ENCODE measurements at regions not wholly inside any gene's neighbourhood (a gene's known extent, or its start where the extent isn't known, plus 50 kb on each side); places are given as distances from the start of the nearest gene placed in this dataset.

GRCh38 chr5:135244620-135245021 lies 154.4 kb downstream of the MACROH2A1 start:
- Histone ChIP-seq H3K79me1 (ENCODE audit: low read length) (no peaks in the 10 kb centered on the region), H3K36me3 (ENCODE audit: control insufficient read depth in 1 of 2, insufficient read depth in 2 of 2, low read length in 2 of 2) (no peaks in the 10 kb centered on the region), H3K14ac (ENCODE audit: low read length) (no peak overlapping the region), H3K4me1 (ENCODE audit: control insufficient read depth in 1 of 2, insufficient read depth in 2 of 2, low read length in 2 of 2) (peaks cover 3% of the 10 kb centered on the region in 2 experiments), H3K18ac (ENCODE audit: low read length) (no peak overlapping the region), H3K4ac (ENCODE audit: low read depth, low read length) (no peak overlapping the region), H2BK12ac (ENCODE audit: low read length) (no peak overlapping the region), H3K9me3 (ENCODE audit: insufficient read depth, low read depth, low read length) (peaks cover 3% of the 10 kb centered on the region), H4K12ac (ENCODE audit: low read depth, low read length) (no peak overlapping the region), H2AFZ (ENCODE audit: insufficient read depth, low read length, poor library complexity) (no peak overlapping the region), H3K4me2 (ENCODE audit: low read length) (no peak overlapping the region), H4K91ac (ENCODE audit: low read depth, low read length) (no peak overlapping the region), H3K4me3 (ENCODE audit: low read depth, low read length) (no peak overlapping the region), H3K23ac (ENCODE audit: low read length) (no peak overlapping the region), H2BK120ac (ENCODE audit: insufficient read depth, low read length, poor library complexity) (no peak overlapping the region), H3K79me2 (ENCODE audit: control insufficient read depth, insufficient read depth, low read length, poor library complexity) (no peaks in the 10 kb centered on the region), H2BK5ac (ENCODE audit: low read depth, low read length, poor library complexity) (no peak overlapping the region), H2AK5ac (ENCODE audit: low read length) (no peak overlapping the region), H3K27ac (ENCODE audit: low read depth, low read length) (no peak overlapping the region), H4K8ac (ENCODE audit: low read depth, low read length) (no peak overlapping the region), H3K9ac (ENCODE audit: low read length) (no peak overlapping the region), H3K27me3 (ENCODE audit: insufficient read depth, low read length) (no peaks in the 10 kb centered on the region)
- WGBS (ENCODE audit: extremely low coverage, insufficient coverage, insufficient read length), result no CpG with 5 or more reads among the region's 3 CpGs
- no peak for DNase-seq

GRCh38 chr5:135243556-135244285 lies 155.3 kb downstream of the MACROH2A1 start:
- Histone ChIP-seq H3K27me3 (ENCODE audit: insufficient read depth, low read length) (no peaks in the 10 kb centered on the region), H3K4ac (ENCODE audit: low read depth, low read length) (no peak overlapping the region), H3K4me1 (ENCODE audit: control insufficient read depth in 1 of 2, insufficient read depth in 2 of 2, low read length in 2 of 2) (peaks cover 3% of the 10 kb centered on the region in 2 experiments), H3K23ac (ENCODE audit: low read length) (no peak overlapping the region), H3K79me1 (ENCODE audit: low read length) (no peaks in the 10 kb centered on the region), H3K9me3 (ENCODE audit: insufficient read depth, low read depth, low read length) (no peaks in the 10 kb centered on the region), H3K4me2 (ENCODE audit: low read length) (no peak overlapping the region), H3K36me3 (ENCODE audit: control insufficient read depth in 1 of 2, insufficient read depth in 2 of 2, low read length in 2 of 2) (no peaks in the 10 kb centered on the region), H3K14ac (ENCODE audit: low read length) (no peak overlapping the region), H4K8ac (ENCODE audit: low read depth, low read length) (no peak overlapping the region), H2AFZ (ENCODE audit: insufficient read depth, low read length, poor library complexity) (no peak overlapping the region), H3K9ac (ENCODE audit: low read length) (no peak overlapping the region), H3K79me2 (ENCODE audit: control insufficient read depth, insufficient read depth, low read length, poor library complexity) (no peaks in the 10 kb centered on the region), H3K18ac (ENCODE audit: low read length) (no peak overlapping the region), H4K91ac (ENCODE audit: low read depth, low read length) (no peak overlapping the region), H2AK5ac (ENCODE audit: low read length) (no peak overlapping the region), H3K4me3 (ENCODE audit: low read depth, low read length) (no peak overlapping the region), H2BK5ac (ENCODE audit: low read depth, low read length, poor library complexity) (no peak overlapping the region), H2BK12ac (ENCODE audit: low read length) (no peak overlapping the region), H2BK120ac (ENCODE audit: insufficient read depth, low read length, poor library complexity) (no peak overlapping the region), H4K12ac (ENCODE audit: low read depth, low read length) (no peak overlapping the region), H3K27ac (ENCODE audit: low read depth, low read length) (no peak overlapping the region)
- WGBS (ENCODE audit: extremely low coverage, insufficient coverage, insufficient read length), result no CpG with 5 or more reads among the region's 22 CpGs
- no peak for DNase-seq

DNA sequence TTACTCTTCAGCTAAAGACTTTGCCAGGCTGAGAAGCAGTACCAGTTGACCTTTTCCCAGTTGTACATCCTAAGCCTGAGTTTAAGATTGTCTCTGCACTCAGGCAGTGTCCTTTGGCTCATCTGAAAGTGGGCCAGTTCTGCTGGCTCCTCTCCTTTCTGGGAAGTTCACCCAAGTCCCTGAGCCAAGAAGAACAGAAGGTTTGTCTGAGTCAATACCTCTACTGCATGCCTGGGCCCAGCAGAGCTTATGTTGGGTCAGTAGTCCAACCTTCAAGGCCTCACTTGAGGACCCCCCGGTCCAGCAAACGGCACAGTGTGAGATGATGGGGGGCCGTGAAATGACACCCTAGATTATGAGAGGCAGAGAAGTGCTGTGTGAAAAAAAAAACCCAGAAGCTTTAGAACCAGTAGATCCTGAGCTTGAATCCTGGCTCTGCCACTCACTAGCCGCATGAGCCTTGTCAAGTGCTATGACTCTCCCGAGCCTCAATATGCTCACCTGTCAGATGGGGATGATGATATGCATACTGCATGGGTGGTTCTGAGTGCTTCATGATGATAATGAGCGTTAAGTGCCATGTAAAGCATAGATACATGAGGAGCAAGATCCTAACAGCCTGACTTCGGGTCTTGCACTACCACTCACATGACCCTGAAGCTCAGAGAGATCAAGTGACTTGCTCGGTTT lies 156.0 kb downstream of the MACROH2A1 start:
- Histone ChIP-seq H3K4me2 (ENCODE audit: low read length) (no peak overlapping the region), H2BK120ac (ENCODE audit: insufficient read depth, low read length, poor library complexity) (no peak overlapping the region), H3K14ac (ENCODE audit: low read length) (no peak overlapping the region), H2BK12ac (ENCODE audit: low read length) (no peak overlapping the region), H3K36me3 (ENCODE audit: control insufficient read depth in 1 of 2, insufficient read depth in 2 of 2, low read length in 2 of 2) (no peaks in the 10 kb centered on the region), H3K27ac (ENCODE audit: low read depth, low read length) (no peak overlapping the region), H3K79me2 (ENCODE audit: control insufficient read depth, insufficient read depth, low read length, poor library complexity) (no peaks in the 10 kb centered on the region), H2AFZ (ENCODE audit: insufficient read depth, low read length, poor library complexity) (no peak overlapping the region), H4K8ac (ENCODE audit: low read depth, low read length) (no peak overlapping the region), H3K4me1 (ENCODE audit: control insufficient read depth in 1 of 2, insufficient read depth in 2 of 2, low read length in 2 of 2) (peaks cover 3% of the 10 kb centered on the region in 2 experiments), H3K27me3 (ENCODE audit: insufficient read depth, low read length) (no peaks in the 10 kb centered on the region), H3K4ac (ENCODE audit: low read depth, low read length) (no peak overlapping the region), H4K12ac (ENCODE audit: low read depth, low read length) (no peak overlapping the region), H3K9me3 (ENCODE audit: insufficient read depth, low read depth, low read length) (no peaks in the 10 kb centered on the region), H4K91ac (ENCODE audit: low read depth, low read length) (no peak overlapping the region), H3K79me1 (ENCODE audit: low read length) (no peaks in the 10 kb centered on the region), H2BK5ac (ENCODE audit: low read depth, low read length, poor library complexity) (no peak overlapping the region), H3K9ac (ENCODE audit: low read length) (no peak overlapping the region), H3K4me3 (ENCODE audit: low read depth, low read length) (no peak overlapping the region), H3K23ac (ENCODE audit: low read length) (no peak overlapping the region), H3K18ac (ENCODE audit: low read length) (no peak overlapping the region), H2AK5ac (ENCODE audit: low read length) (no peak overlapping the region)
- DNase-seq, result no peak
- WGBS (ENCODE audit: extremely low coverage, insufficient coverage, insufficient read length), result no CpG with 5 or more reads among the region's 8 CpGs

- H2BK120ac ChIP-seq (ENCODE audit: insufficient read depth, low read length, poor library complexity), result no peak overlapping the region
- WGBS (ENCODE audit: extremely low coverage, insufficient coverage, insufficient read length), result no CpG with 5 or more reads among the region's 11 CpGs
Measured at GRCh38 chr5:135242021-135242865, 156.8 kb downstream of the MACROH2A1 start.

More at GRCh38 chr5:135242021-135242865, 156.8 kb downstream of the MACROH2A1 start:
- Histone ChIP-seq H3K79me1 (ENCODE audit: low read length) (no peaks in the 10 kb centered on the region), H4K91ac (ENCODE audit: low read depth, low read length) (no peak overlapping the region), H3K4me2 (ENCODE audit: low read length) (no peak overlapping the region), H3K4me3 (ENCODE audit: low read depth, low read length) (no peak overlapping the region), H2BK12ac (ENCODE audit: low read length) (no peak overlapping the region), H3K4me1 (ENCODE audit: control insufficient read depth in 1 of 2, insufficient read depth in 2 of 2, low read length in 2 of 2) (peaks cover 2% of the 10 kb centered on the region in 2 experiments), H4K12ac (ENCODE audit: low read depth, low read length) (no peak overlapping the region), H3K36me3 (ENCODE audit: control insufficient read depth in 1 of 2, insufficient read depth in 2 of 2, low read length in 2 of 2) (no peaks in the 10 kb centered on the region), H3K27me3 (ENCODE audit: insufficient read depth, low read length) (no peaks in the 10 kb centered on the region), H3K23ac (ENCODE audit: low read length) (no peak overlapping the region), H3K27ac (ENCODE audit: low read depth, low read length) (no peak overlapping the region), H3K9me3 (ENCODE audit: insufficient read depth, low read depth, low read length) (no peaks in the 10 kb centered on the region), H3K14ac (ENCODE audit: low read length) (no peak overlapping the region), H2BK5ac (ENCODE audit: low read depth, low read length, poor library complexity) (no peak overlapping the region), H4K8ac (ENCODE audit: low read depth, low read length) (no peak overlapping the region), H3K4ac (ENCODE audit: low read depth, low read length) (no peak overlapping the region), H3K79me2 (ENCODE audit: control insufficient read depth, insufficient read depth, low read length, poor library complexity) (no peaks in the 10 kb centered on the region), H3K9ac (ENCODE audit: low read length) (no peak overlapping the region), H3K18ac (ENCODE audit: low read length) (no peak overlapping the region), H2AK5ac (ENCODE audit: low read length) (no peak overlapping the region), H2AFZ (ENCODE audit: insufficient read depth, low read length, poor library complexity) (no peak overlapping the region)
- DNase-seq, result peak in 1 of 2 donors; percentile 49
